Activated CD4-positive, alpha-beta memory T cell treated with anti-CD3 and anti-CD28 coated beads, Interleukin-2, amount 10 ng/mL, durations not matched to agents 7 days and 5 days (primary cell): ENCODE measurements at regions not wholly inside any gene's neighbourhood (a gene's known extent, or its start where the extent isn't known, plus 50 kb on each side); places are given as distances from the start of the nearest gene placed in this dataset.

ENCODE experiments used
- CTCF ChIA-PET: fragments of 350-600 bp; sonication (Branson Sonifier 250); formaldehyde crosslinking; loops from one replicate; lab custom pipeline; 2021; ENCODE audit warnings: antibody characterized with exemption, inconsistent platforms; lab: Charles Lee
- POLR2A ChIA-PET: fragments of 350-600 bp; sonication (Branson Sonifier 250); formaldehyde crosslinking; loops from one replicate; lab custom pipeline; 2021; ENCODE audit warnings: antibody characterized with exemption; lab: Charles Lee
- DNase-seq: peaks from one replicate; pipeline ENCODE4 v3.0.0-alpha.2; 2020
- H3K27ac Mint-ChIP-seq: one replicate; pipeline ENCODE4 v1.8.0; 2021; ENCODE audit warnings: mild to moderate bottlenecking, mixed read lengths
- H3K27me3 Mint-ChIP-seq: one replicate; pipeline ENCODE4 v1.8.0; 2021; ENCODE audit warnings: mixed read lengths
- H3K36me3 Mint-ChIP-seq: one replicate; pipeline ENCODE4 v1.8.0; 2021; ENCODE audit warnings: low read depth, mixed read lengths
- H3K4me1 Mint-ChIP-seq: one replicate; pipeline ENCODE4 v1.8.0; 2021; ENCODE audit warnings: mixed read lengths
- H3K4me3 Mint-ChIP-seq: one replicate; pipeline ENCODE4 v1.8.0; 2021; ENCODE audit warnings: mild to moderate bottlenecking, mixed read lengths
- H3K9me3 Mint-ChIP-seq: one replicate; pipeline ENCODE4 v1.8.0; 2021; ENCODE audit warnings: mixed read lengths

DNA sequence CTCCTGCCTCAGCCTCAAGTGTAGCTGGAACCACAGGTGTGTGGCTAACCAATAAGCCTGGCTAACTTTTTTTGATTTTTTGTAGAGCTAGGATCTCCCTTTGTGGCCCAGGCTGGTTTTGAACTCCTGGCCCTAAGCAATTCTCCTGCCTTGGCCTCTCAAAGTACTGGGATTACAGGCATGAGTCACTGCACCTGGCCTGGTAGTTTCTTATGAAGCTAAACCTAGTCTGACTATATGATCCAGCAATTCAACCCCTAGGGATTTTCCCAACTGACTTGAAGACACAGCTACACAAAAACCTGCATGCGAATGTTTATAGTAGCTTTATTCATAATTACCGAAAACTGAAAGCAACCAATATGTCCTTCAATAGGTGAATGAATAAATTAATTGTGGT is 176.2 kb upstream of the IRX3 start:
- no peaks in the 10 kb centered on the region for H3K4me1 Mint-ChIP-seq
- POLR2A ChIA-PET, result no interaction called here
- H3K4me3 Mint-ChIP-seq, result no peak overlapping the region
- H3K36me3 Mint-ChIP-seq, result no peaks in the 10 kb centered on the region
- CTCF ChIA-PET, result no interaction called here
- peaks cover 13% of the 10 kb centered on the region for H3K9me3 Mint-ChIP-seq
- no peak overlapping the region for H3K27ac Mint-ChIP-seq
- no peaks in the 10 kb centered on the region for H3K27me3 Mint-ChIP-seq
- DNase-seq, result no peak

DNA sequence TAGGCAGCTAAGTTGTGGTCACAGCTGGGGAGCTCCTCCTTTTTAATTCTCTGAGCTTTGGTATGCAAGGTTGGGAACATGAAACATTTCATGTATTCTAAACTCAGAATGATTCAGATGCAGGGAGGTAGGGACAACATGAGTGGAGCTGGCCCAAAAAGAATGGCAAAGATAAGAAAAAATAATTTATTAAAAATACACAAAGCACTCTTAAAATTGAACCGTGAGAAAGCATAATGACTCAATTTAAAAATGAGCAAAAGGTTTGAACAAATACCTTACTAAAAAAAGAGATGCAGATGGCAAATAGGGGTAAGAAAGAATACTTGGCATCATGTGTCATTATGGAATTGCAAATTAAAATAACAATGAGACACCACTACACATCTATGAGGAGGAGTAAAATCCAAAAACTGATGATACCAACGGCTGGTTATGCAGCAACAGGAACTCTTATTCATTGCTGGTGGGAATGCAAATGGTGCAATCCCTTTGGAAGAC is 175.6 kb upstream of the IRX3 start:
- no peak for DNase-seq
- ChIA-PET POLR2A (no interaction called here), CTCF (no interaction called here)
- Mint-ChIP-seq H3K4me1 (no peaks in the 10 kb centered on the region), H3K36me3 (no peaks in the 10 kb centered on the region), H3K27ac (no peak overlapping the region), H3K4me3 (no peak overlapping the region), H3K9me3 (peaks cover 13% of the 10 kb centered on the region), H3K27me3 (no peaks in the 10 kb centered on the region)

DNA sequence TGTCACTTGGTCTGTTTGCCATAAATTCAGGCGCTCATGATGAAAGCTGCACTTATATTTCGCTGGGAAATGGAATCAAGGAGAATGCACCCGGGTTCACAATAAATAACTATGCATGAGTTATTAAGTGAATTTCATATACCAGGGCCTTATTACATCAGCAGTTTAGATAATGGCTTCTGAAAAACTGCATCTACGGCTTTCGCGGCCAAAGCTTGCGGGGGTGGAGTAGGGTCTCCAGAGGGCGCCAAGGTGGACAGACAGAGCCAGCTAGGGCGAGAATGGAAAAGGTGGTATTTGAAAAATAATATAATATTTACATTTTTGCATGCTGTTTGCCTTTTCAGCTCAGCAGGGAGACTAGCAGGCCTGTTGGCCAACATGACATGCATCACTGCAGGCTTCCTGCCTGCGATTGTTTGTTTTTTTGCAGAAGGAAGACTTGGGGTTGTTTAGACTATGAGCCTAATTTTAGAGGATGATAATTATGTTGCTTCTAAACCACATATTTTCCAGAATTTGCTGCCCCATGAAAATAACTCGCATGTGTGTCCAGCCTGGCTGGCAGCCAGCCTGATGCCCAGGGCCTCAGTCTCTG is 173.8 kb upstream of the IRX3 start:
- CTCF ChIA-PET, result no interaction called here
- no peak for DNase-seq
- POLR2A ChIA-PET, result no interaction called here
- Mint-ChIP-seq H3K27me3 (no peaks in the 10 kb centered on the region), H3K4me3 (no peak overlapping the region), H3K4me1 (no peaks in the 10 kb centered on the region), H3K36me3 (no peaks in the 10 kb centered on the region), H3K27ac (no peak overlapping the region), H3K9me3 (peaks cover 13% of the 10 kb centered on the region)

DNA sequence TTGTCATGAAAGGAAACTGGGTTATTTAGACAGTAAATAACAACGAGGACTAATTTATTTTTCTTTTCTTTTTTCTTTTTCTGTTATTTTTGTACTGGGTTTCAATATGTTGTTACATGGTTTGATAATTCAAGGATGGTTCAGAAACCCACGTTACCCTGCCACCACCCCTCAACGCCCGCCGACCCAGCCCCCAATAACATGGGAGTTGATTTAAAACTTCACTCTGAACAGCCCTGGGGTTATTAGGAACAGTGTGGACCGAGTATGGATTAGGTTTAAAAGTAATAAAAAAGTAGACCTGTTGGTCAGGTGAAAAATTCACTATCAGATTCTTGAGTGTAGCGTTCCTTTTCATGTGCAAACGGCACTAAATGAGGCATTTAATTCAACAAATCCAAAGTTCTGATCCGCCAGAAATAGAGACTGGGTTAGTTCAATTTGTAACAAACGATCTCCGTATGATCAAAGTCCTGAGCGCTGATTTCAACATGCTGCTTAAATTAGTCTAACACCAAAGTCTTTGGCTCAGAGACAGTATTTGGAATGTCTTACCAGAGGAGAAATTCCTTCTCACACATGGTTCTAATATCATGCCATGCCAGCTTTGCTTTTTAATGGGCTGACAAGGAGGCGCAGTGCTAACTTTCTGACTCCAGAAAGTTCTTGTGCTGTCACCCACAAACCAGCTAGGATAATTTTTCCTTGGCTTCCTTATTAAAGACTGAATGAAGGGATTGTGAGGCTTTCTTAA is 173.1 kb upstream of the IRX3 start:
- H3K36me3 Mint-ChIP-seq, result no peaks in the 10 kb centered on the region
- no peak for DNase-seq
- no peaks in the 10 kb centered on the region for H3K27me3 Mint-ChIP-seq
- H3K9me3 Mint-ChIP-seq, result peaks cover 11% of the 10 kb centered on the region
- CTCF ChIA-PET, result no interaction called here
- peaks cover 2% of the 10 kb centered on the region for H3K4me1 Mint-ChIP-seq
- POLR2A ChIA-PET, result no interaction called here
- no peak overlapping the region for H3K27ac Mint-ChIP-seq
- no peak overlapping the region for H3K4me3 Mint-ChIP-seq

DNA sequence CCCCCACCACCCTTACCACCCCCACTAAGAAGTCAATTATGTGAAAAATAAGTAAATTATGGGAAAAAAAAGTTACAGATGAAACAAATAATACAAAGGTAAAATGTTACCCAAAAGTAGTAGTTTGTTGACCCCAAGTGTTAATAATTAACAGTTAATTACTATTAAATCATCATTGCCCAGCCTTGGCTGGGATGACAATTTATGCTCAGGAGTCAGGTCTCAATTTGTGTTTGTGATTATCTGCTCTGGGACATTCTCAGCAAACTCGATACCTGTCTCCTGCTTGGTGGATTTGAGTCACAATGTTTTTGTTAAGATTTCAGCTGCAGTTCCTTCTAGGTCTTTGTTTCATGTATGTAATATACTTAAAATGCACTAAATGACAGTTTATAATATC is 172.3 kb upstream of the IRX3 start:
- no peak overlapping the region for H3K27ac Mint-ChIP-seq
- H3K4me1 Mint-ChIP-seq, result peaks cover 6% of the 10 kb centered on the region
- no peaks in the 10 kb centered on the region for H3K27me3 Mint-ChIP-seq
- no peak for DNase-seq
- no peaks in the 10 kb centered on the region for H3K36me3 Mint-ChIP-seq
- ChIA-PET CTCF (no interaction called here), POLR2A (no interaction called here)
- H3K9me3 Mint-ChIP-seq, result peaks cover 5% of the 10 kb centered on the region
- no peak overlapping the region for H3K4me3 Mint-ChIP-seq

DNA sequence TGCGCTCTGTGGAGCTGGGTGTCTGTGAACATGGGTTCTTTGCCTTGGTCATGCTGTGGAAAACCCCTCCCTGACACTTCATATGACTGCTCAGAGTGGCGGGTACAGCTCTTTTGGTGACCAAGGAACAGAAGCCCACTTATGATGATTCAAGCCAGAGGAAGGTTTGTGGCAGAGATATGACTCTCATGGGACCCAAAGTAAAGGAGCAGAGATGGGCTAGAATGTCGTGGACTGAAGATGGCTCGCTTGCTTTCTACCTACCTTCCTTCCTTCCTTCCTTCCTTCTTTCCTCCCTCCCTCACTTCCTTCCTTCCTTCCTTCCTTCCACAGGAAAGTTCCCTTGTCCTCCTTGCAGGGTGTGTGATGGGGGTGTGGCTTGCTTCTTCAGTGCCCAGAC is 169.7 kb upstream of the IRX3 start:
- no peaks in the 10 kb centered on the region for H3K36me3 Mint-ChIP-seq
- peaks cover 3% of the 10 kb centered on the region for H3K27me3 Mint-ChIP-seq
- H3K4me1 Mint-ChIP-seq, result peaks cover 7% of the 10 kb centered on the region
- no peaks in the 10 kb centered on the region for H3K9me3 Mint-ChIP-seq
- no peak overlapping the region for H3K4me3 Mint-ChIP-seq
- ChIA-PET CTCF (no interaction called here), POLR2A (no interaction called here)
- H3K27ac Mint-ChIP-seq, result no peak overlapping the region
- no peak for DNase-seq

DNA sequence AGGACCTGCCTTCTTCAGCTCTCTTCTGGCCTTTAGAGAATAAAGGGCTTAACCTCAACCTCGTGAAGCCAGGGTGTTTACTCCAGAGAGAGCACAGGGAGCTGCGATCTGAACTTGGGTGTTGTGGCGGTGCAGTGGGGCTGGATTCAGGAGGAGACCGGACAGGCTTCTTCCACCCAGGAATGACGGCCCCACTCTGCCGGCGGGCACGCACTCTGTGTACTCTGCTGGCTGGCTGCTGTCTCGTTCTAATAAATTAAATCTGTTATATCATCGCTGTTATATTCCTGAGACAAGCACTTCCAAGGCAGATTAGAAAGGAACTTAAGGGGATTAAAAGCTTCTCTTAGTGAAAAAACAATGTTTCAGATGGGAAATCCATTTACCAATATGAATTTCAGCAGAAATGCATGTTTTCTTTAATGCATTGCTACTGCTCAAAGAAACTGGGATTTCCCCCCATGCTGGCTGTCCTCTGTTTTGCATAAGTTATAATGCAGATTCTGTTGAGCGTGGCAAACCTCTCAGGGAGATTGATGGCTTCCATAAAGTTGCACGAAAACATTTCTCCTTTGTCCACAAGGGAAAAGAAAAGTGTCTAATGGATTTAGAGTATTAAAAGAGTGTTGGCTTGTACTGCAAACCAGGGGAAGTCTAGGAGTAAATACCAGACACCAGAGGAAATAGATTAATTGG is 168.6 kb upstream of the IRX3 start:
- POLR2A ChIA-PET, result no interaction called here
- H3K9me3 Mint-ChIP-seq, result no peaks in the 10 kb centered on the region
- H3K27ac Mint-ChIP-seq, result no peak overlapping the region

DNA sequence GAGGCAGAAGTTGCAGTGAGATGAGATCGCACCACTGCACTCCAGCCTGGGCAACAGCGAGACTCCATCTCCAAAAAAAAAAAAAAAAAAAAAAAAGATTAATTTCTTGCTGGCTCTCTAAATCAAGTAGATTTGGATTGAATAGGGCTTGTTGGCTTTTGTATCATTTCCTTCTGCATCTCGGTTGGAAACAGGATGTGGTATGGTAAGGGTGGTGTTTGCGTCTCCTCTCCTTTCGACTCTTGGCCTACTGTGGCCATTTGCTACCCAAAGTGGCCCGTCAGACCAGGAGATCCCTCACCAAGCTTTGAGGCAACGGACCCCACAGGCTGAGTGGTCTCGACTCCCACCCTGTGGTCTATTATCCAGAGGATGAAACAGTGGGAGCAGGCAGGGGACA is 168.0 kb upstream of the IRX3 start:
- Mint-ChIP-seq H3K4me1 (peaks cover 7% of the 10 kb centered on the region), H3K27ac (no peak overlapping the region), H3K4me3 (no peak overlapping the region), H3K36me3 (no peaks in the 10 kb centered on the region), H3K27me3 (peaks cover 4% of the 10 kb centered on the region), H3K9me3 (no peaks in the 10 kb centered on the region)
- POLR2A ChIA-PET, result no interaction called here
- CTCF ChIA-PET, result no interaction called here
- DNase-seq, result no peak

More for the DNA sequence above, 168.6 kb upstream of the IRX3 start:
- Mint-ChIP-seq H3K4me1 (peaks cover 7% of the 10 kb centered on the region), H3K36me3 (no peaks in the 10 kb centered on the region), H3K4me3 (no peak overlapping the region), H3K27me3 (peaks cover 4% of the 10 kb centered on the region)
- CTCF ChIA-PET, result no interaction called here
- DNase-seq, result no peak

DNA sequence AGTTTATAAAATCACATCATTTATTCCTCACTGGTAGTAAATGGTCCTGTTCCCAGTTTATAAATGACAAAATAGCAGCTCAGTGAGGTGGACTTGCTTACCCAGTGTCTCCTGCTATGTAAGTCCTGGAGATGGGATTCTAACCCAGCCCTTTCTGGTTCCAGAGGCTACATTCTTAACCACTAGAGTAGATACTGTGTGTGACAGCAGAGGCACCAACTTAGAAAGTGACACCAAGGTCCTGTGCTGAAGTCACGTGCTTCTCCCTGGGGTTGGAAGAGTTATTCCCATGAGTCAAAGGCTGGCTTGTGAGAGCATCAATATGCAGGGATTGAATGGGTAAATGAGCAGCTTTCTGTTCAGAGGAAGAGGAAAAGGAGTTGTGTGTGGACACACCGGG is 167.3 kb upstream of the IRX3 start:
- Mint-ChIP-seq H3K4me3 (no peak overlapping the region), H3K27me3 (peaks cover 4% of the 10 kb centered on the region), H3K27ac (no peak overlapping the region), H3K36me3 (no peaks in the 10 kb centered on the region), H3K4me1 (peaks cover 7% of the 10 kb centered on the region), H3K9me3 (no peaks in the 10 kb centered on the region)
- DNase-seq, result no peak
- POLR2A ChIA-PET, result no interaction called here
- CTCF ChIA-PET, result no interaction called here

DNA sequence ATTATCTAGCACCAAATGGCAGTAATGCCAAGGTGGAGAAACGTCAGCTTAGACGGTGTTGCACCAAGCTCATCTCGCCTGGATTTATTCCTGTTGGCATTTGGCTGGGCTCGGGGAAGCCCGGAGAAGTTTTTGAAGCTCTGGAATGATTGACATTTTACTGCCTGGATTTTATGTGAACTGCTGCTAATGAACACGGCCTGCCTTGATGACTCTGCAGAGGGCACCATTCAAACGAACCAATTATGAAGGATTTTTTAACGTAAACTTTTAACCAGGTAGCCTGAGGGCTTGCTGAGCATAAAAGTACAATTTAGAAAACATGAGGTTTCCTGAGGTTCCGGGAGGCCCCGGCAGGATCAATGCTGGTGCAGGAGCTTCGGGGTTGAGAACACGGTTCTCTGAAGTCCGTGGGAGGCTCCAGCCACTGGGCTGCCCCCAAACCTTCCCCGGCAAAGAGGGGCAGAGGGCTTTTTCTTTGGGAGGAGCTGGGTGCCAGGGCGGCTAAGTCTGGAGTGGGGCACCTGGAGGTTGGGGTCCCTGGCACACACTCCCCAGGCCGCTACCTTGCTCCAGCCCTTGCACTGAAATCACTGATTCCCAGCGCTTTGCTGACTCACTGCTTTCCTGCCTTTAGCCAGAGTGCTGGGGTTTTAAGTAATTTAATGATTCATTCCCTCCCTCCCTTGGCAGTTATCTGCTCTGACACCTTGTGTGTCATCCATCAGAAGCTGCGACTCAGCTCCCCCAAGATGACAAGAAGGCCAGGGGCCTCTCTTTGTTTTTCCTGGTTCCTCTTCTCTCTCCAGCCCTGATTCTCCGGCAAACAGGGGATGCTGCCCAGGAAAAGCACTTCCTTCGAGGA is 161.2 kb upstream of the IRX3 start:
- CTCF ChIA-PET, result no interaction called here
- H3K27ac Mint-ChIP-seq, result no peak overlapping the region
- POLR2A ChIA-PET, result no interaction called here
- no peaks in the 10 kb centered on the region for H3K4me1 Mint-ChIP-seq
- H3K4me3 Mint-ChIP-seq, result no peak overlapping the region
- no peaks in the 10 kb centered on the region for H3K9me3 Mint-ChIP-seq
- H3K27me3 Mint-ChIP-seq, result peaks cover 4% of the 10 kb centered on the region
- DNase-seq, result no peak
- H3K36me3 Mint-ChIP-seq, result no peaks in the 10 kb centered on the region

DNA sequence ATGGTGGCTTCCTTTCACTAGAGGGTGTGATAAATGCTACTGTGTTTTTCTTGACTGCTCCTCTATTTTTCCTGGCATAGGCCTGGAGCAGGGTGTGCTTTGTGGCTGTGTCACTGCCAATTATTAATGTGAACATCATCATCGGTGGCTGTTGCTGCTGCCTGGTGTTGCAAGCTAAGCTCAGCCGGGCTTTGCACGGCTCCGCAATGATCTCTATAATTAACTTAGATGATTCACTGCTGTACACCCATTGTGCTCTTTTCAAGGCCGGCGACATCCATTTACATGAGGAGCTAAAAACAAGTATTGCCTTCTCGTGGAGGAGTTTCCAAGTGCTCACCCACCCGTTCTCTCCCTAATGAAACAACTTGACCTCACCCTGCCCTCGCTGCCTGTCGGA is 160.1 kb upstream of the IRX3 start:
- POLR2A ChIA-PET, result no interaction called here
- H3K27me3 Mint-ChIP-seq, result peaks cover 4% of the 10 kb centered on the region
- no peaks in the 10 kb centered on the region for H3K4me1 Mint-ChIP-seq
- no peak overlapping the region for H3K27ac Mint-ChIP-seq
- DNase-seq, result no peak
- H3K9me3 Mint-ChIP-seq, result no peaks in the 10 kb centered on the region
- no peaks in the 10 kb centered on the region for H3K36me3 Mint-ChIP-seq
- CTCF ChIA-PET, result no interaction called here
- no peak overlapping the region for H3K4me3 Mint-ChIP-seq

DNA sequence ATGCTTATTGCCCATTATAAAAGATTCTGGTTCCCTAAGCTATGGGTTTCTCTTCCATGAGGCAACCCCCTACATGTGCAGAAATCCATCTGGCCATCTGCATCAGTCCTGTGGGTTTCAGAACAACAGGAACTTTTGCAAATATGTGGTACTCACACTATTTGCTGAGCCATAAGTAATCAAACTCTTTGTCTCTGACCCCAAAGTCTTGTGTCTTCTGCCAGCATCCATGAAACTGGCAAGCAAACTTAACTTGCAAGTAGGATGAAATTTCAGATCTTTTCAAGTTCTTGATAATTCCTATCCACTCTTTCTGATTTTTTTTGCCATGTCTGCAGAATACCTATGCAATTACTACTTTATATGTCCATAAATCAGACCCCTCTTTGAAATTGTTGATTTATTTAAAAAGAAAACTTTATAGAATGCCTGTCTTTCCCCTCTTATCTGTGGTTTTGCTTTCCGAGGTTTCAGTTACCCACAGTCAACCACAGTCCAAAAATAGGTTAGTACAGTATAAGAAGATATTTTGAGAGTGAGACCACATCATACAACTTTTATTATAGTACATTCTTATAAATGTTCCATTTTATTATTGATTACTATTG is 158.4 kb upstream of the IRX3 start:
- DNase-seq, result no peak
- ChIA-PET CTCF (no interaction called here), POLR2A (no interaction called here)
- no peaks in the 10 kb centered on the region for H3K4me1 Mint-ChIP-seq
- H3K36me3 Mint-ChIP-seq, result no peaks in the 10 kb centered on the region
- H3K9me3 Mint-ChIP-seq, result no peaks in the 10 kb centered on the region
- no peaks in the 10 kb centered on the region for H3K27me3 Mint-ChIP-seq
- H3K27ac Mint-ChIP-seq, result no peak overlapping the region
- no peak overlapping the region for H3K4me3 Mint-ChIP-seq

DNA sequence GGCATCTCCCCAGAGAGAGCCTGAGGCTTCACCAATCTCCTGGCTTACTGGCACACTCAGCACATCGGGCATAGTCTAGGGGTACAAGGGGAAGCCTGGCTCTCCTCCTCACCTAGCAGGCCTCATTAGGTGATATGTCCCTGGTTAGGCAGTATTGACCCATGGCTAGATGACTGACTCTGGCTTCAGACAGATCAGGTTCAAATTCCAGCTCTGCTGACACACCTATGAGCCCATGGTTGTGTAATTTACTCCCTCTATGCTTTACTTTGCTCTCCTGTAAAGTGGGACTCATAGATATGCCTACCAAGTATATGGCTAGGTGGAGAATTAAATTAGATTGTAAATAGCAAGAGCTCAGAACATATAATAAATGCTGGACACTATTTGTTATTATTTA is 157.3 kb upstream of the IRX3 start:
- DNase-seq, result no peak
- H3K27me3 Mint-ChIP-seq, result no peaks in the 10 kb centered on the region
- H3K36me3 Mint-ChIP-seq, result no peaks in the 10 kb centered on the region
- ChIA-PET POLR2A (no interaction called here), CTCF (no interaction called here)
- no peaks in the 10 kb centered on the region for H3K4me1 Mint-ChIP-seq
- H3K9me3 Mint-ChIP-seq, result no peaks in the 10 kb centered on the region
- H3K4me3 Mint-ChIP-seq, result no peak overlapping the region
- no peak overlapping the region for H3K27ac Mint-ChIP-seq
